K562 (cell line): ENCODE measurements at regions not wholly inside any gene's neighbourhood (a gene's known extent, or its start where the extent isn't known, plus 50 kb on each side); places are given as distances from the start of the nearest gene placed in this dataset.
A peak's percentile ranks its signal among the peaks of the same experiment; 100 is the strongest.

ENCODE experiments used
- ATAC-seq: fragments of 200-7000 bp; cut with Tn5 transposase; 3 replicates; pipeline ENCODE4 v1.9.1; 2020; ENCODE audit warnings: moderate library complexity
- BruUV-seq: library from RNA; stranded (reverse); fragments of 400-500 nt; replicated peaks from 2 replicates; lab custom pipeline; 2021; lab: Mats Ljungman, UMichigan
- CTCF ChIA-PET: fragments of 300-600 bp; formaldehyde crosslinking; extraction: SDS; loops from one replicate; lab custom pipeline; 2021; ENCODE audit warnings: low intra/inter-chr PET ratio; lab: Yijun Ruan, JAX
- POLR2A ChIA-PET: fragments of 300-600, 350-650 bp; sonication (Branson Sonifier 250); formaldehyde crosslinking; extraction: SDS; loops from one replicate; lab custom pipeline; 2021; ENCODE audit warnings: antibody characterized with exemption, inconsistent platforms; lab: Yijun Ruan, JAX
- DNase-seq, 4 experiments: peaks; one replicate each; pipeline versions ENCODE4 v3.0.0 to v3.0.0-alpha.2; 2011 to 2018; ENCODE audit warnings: low spot score in 3 of 4, mixed read lengths in 3 of 4; ENCODE audit errors: extremely low read depth in 1 of 4
- FAIRE-seq: peaks from 2 replicates; lab custom pipeline; 2011; peaks lifted over from hg19 to GRCh38; lab: Jason Lieb, UNC
- H2AFZ ChIP-seq: 2 replicates; pipeline ENCODE4 v1.6.0; 2011; ENCODE audit warnings: low read depth, low read length, control low read depth, inconsistent platforms
- H3K27ac ChIP-seq: fragments of 200-600 bp; 3 replicates; pipeline ENCODE4 v1.8.0; 2011; ENCODE audit warnings: low read depth, mild to moderate bottlenecking, control low read depth, inconsistent platforms, low read length, moderate library complexity, mixed read lengths; ENCODE audit errors: extremely low read depth
- H3K27me3 ChIP-seq, 2 experiments: fragments of 300-600 bp in 1 of 2; 2 replicates in 1 of 2; 3 replicates in 1 of 2; pipeline versions ENCODE4 v1.6.0 to v1.8.0; 2011; ENCODE audit warnings: inconsistent platforms in 2 of 2, low read length in 2 of 2, mild to moderate bottlenecking in 1 of 2, mixed read lengths in 1 of 2, moderate library complexity in 1 of 2; ENCODE audit not compliant: control insufficient read depth in 2 of 2, insufficient read depth in 2 of 2
- H3K36me3 ChIP-seq: fragments of 300-600 bp; 3 replicates; pipeline ENCODE4 v1.8.0; 2011; ENCODE audit warnings: mild to moderate bottlenecking, low read length, inconsistent platforms; ENCODE audit not compliant: control insufficient read depth, insufficient read depth
- H3K4me1 ChIP-seq, 2 experiments: fragments of 200-600 bp in 1 of 2; replicated peaks in 1 of 2; 2 replicates in 1 of 2; 3 replicates in 1 of 2; pipeline versions ENCODE4 v1.5.1 to v1.8.0; 2011; ENCODE audit warnings: inconsistent platforms in 2 of 2, low read length in 2 of 2, mild to moderate bottlenecking in 1 of 2, mixed read lengths in 1 of 2, moderate library complexity in 1 of 2; ENCODE audit not compliant: control insufficient read depth in 2 of 2, insufficient read depth in 2 of 2
- H3K4me2 ChIP-seq: 2 replicates; pipeline ENCODE4 v1.6.1; 2011; ENCODE audit warnings: low read length, control low read depth, inconsistent platforms, mixed read lengths; ENCODE audit not compliant: insufficient read depth
- H3K4me3 ChIP-seq: fragments of 200-600 bp; sonication (generic), shearing (Covaris generic); 2 replicates; pipeline ENCODE4 v1.5.1; 2016; ENCODE audit warnings: control low read depth, inconsistent platforms
- H3K79me2 ChIP-seq: fragments of 200-600 bp; 3 replicates; pipeline ENCODE4 v1.8.0; 2011; ENCODE audit warnings: low read length, inconsistent platforms; ENCODE audit not compliant: control insufficient read depth, insufficient read depth
- H3K9ac ChIP-seq, 2 experiments: 2 replicates each; pipeline versions ENCODE4 v1.6.0 to v1.6.1; 2011; ENCODE audit warnings: low read depth in 2 of 2, low read length in 2 of 2, control low read depth in 1 of 2, inconsistent platforms in 1 of 2, mild to moderate bottlenecking in 1 of 2, mixed read lengths in 1 of 2; ENCODE audit not compliant: insufficient read depth in 1 of 2
- H3K9me1 ChIP-seq: one replicate; pipeline ENCODE4 v1.6.0; 2011; ENCODE audit warnings: inconsistent platforms, mild to moderate bottlenecking, low read length, moderate library complexity; ENCODE audit not compliant: control insufficient read depth, insufficient read depth
- H3K9me3 ChIP-seq: replicated peaks from 2 replicates; pipeline ENCODE4 v1.5.1; 2011; ENCODE audit warnings: low read depth, low read length, inconsistent platforms; ENCODE audit not compliant: control insufficient read depth, insufficient read depth
- H4K20me1 ChIP-seq: replicated peaks from 2 replicates; pipeline ENCODE4 v1.6.1; 2011; ENCODE audit warnings: low read length, inconsistent platforms, mixed read lengths; ENCODE audit not compliant: control insufficient read depth, insufficient read depth
- FOXJ3 ChIP-seq: sonication (generic); formaldehyde crosslinking; IDR thresholded peaks from 2 replicates; pipeline ENCODE4 v1.4.0; 2020; ENCODE audit warnings: mild to moderate bottlenecking, missing genetic modification reagents
- GATA2 ChIP-seq: sonication (generic); formaldehyde crosslinking; IDR thresholded peaks from 2 replicates; pipeline ENCODE4 v1.4.0; 2020; ENCODE audit warnings: mild to moderate bottlenecking, missing genetic modification reagents
- NR2F6 ChIP-seq: fragments of 450-650 bp; formaldehyde crosslinking; IDR thresholded peaks from 2 replicates; pipeline ENCODE4 v1.4.0; 2020; ENCODE audit warnings: mild to moderate bottlenecking
- RBM22 ChIP-seq: fragments of 200-400 bp; formaldehyde crosslinking; IDR thresholded peaks from 2 replicates; pipeline ENCODE4 v1.6.1; 2018; ENCODE audit warnings: low read length, low read depth; ENCODE audit not compliant: poor library complexity, severe bottlenecking
- SP1 ChIP-seq: sonication (generic); formaldehyde crosslinking; IDR thresholded peaks from 2 replicates; pipeline ENCODE4 v1.8.1; 2022; ENCODE audit warnings: mild to moderate bottlenecking, missing genetic modification reagents
- SRSF3 ChIP-seq: fragments of 200-400 bp; formaldehyde crosslinking; IDR thresholded peaks from 2 replicates; pipeline ENCODE4 v1.6.1; 2016; ENCODE audit warnings: mild to moderate bottlenecking, low read length, moderate library complexity; ENCODE audit not compliant: insufficient read depth
- ZNF174 ChIP-seq: fragments of 250-450 bp; sonication (Bioruptor Pico); IDR thresholded peaks from 2 replicates; pipeline ENCODE4 v1.4.0; 2020; ENCODE audit warnings: mild to moderate bottlenecking
- ZNF217 ChIP-seq: sonication (generic); formaldehyde crosslinking; IDR thresholded peaks from 2 replicates; pipeline ENCODE4 v1.8.0; 2022; ENCODE audit warnings: mild to moderate bottlenecking, missing genetic modification reagents
- WGBS: fragments of 100-300 bp; shearing (Covaris generic); methylation state at CpG from one replicate; pipeline ENCODE4 v1.1.6; 2016; ENCODE audit warnings: low coverage, mixed read lengths; ENCODE audit not compliant: insufficient coverage; ENCODE audit errors: missing lambda C conversion rate; 5-methylcytosine and 5-hydroxymethylcytosine counted together
- in situ Hi-C: fragments of 300-500 bp; cut with MboI; formaldehyde crosslinking; loops from 4 replicates; pipeline ENCODE4 v1.15.0; 2018; ENCODE audit warnings: inconsistent platforms, mixed read lengths
- intact Hi-C: fragments of 100-400 bp; cut with micrococcal nuclease; formaldehyde crosslinking; loops from 2 replicates; pipeline ENCODE4 v1.14.2; 2022
- TF ChIP-seq, protein P1 (sequence below): sonication (generic); formaldehyde crosslinking; IDR thresholded peaks from 2 replicates; pipeline ENCODE4 v1.9.0; 2022; ENCODE audit warnings: mild to moderate bottlenecking, missing genetic modification reagents
- TF ChIP-seq, protein P2 (sequence below): fragments of 450-650 bp; formaldehyde crosslinking; IDR thresholded peaks from 2 replicates; pipeline ENCODE4 v1.4.0; 2020; ENCODE audit warnings: mild to moderate bottlenecking, mixed read lengths
- TF ChIP-seq, protein P3 (sequence below): fragments of 250-450 bp; sonication (Bioruptor Pico); IDR thresholded peaks from 2 replicates; pipeline ENCODE4 v1.5.0; 2021
- TF ChIP-seq, protein P4 (sequence below): fragments of 450-650 bp; IDR thresholded peaks from 2 replicates; pipeline ENCODE4 v1.6.1; 2016; ENCODE audit warnings: low read depth, mild to moderate bottlenecking, moderate library complexity

GRCh38 chr2:123808243-123808642, 216.8 kb upstream of the CNTNAP5 start:
- TF ChIP-seq ZNF217 (CRISPR knock-in tag) (no peak), FOXJ3 (CRISPR knock-in tag) (no peak)
- TF ChIP-seq, protein P1, sequence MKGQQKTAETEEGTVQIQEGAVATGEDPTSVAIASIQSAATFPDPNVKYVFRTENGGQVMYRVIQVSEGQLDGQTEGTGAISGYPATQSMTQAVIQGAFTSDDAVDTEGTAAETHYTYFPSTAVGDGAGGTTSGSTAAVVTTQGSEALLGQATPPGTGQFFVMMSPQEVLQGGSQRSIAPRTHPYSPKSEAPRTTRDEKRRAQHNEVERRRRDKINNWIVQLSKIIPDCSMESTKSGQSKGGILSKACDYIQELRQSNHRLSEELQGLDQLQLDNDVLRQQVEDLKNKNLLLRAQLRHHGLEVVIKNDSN = no peak
- DNase-seq (no peak), FAIRE-seq (no peak), ATAC-seq (no peak)
- H3K27me3 ChIP-seq = no peaks in the 10 kb centered on the region
- no peak overlapping the region for H3K4me3 ChIP-seq
- ChIA-PET POLR2A (no interaction called here), CTCF (no interaction called here)
- intact Hi-C loops (no loop called here), in situ Hi-C loops (no loop called here)
- H3K9me3 ChIP-seq = no peaks in the 10 kb centered on the region
- H3K27ac ChIP-seq = no peak overlapping the region
- no peaks in the 10 kb centered on the region for H3K79me2 ChIP-seq
- H2AFZ ChIP-seq = no peak overlapping the region
- no peaks in the 10 kb centered on the region for H4K20me1 ChIP-seq
- H3K4me1 ChIP-seq = no peaks in the 10 kb centered on the region
- no TSS peak for BruUV-seq
- H3K36me3 ChIP-seq = no peaks in the 10 kb centered on the region
- no peak overlapping the region for H3K4me2 ChIP-seq
- no peak overlapping the region for H3K9ac ChIP-seq
- 0% methylated on average over 2 of the region's 2 CpGs for WGBS
- H3K9me1 ChIP-seq = no peaks in the 10 kb centered on the region

- Histone ChIP-seq H3K27ac (no peak overlapping the region), H3K4me1 (no peaks in the 10 kb centered on the region), H4K20me1 (no peaks in the 10 kb centered on the region), H3K27me3 (no peaks in the 10 kb centered on the region), H3K36me3 (no peaks in the 10 kb centered on the region), H3K9me1 (no peaks in the 10 kb centered on the region), H3K4me2 (no peak overlapping the region), H2AFZ (no peak overlapping the region), H3K79me2 (no peaks in the 10 kb centered on the region), H3K9me3 (no peaks in the 10 kb centered on the region), H3K4me3 (no peak overlapping the region), H3K9ac (no peak overlapping the region)
- CTCF ChIA-PET = no interaction called here
- no peak for TF ChIP-seq ZNF174 (CRISPR knock-in tag)
- TF ChIP-seq NR2F6 (CRISPR knock-in tag) = no peak
- TF ChIP-seq, protein P2, sequence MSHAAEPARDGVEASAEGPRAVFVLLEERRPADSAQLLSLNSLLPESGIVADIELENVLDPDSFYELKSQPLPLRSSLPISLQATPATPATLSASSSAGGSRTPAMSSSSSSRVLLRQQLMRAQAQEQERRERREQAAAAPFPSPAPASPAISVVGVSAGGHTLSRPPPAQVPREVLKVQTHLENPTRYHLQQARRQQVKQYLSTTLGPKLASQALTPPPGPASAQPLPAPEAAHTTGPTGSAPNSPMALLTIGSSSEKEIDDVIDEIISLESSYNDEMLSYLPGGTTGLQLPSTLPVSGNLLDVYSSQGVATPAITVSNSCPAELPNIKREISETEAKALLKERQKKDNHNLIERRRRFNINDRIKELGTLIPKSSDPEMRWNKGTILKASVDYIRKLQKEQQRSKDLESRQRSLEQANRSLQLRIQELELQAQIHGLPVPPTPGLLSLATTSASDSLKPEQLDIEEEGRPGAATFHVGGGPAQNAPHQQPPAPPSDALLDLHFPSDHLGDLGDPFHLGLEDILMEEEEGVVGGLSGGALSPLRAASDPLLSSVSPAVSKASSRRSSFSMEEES = peak; percentile 83
- no peak for TF ChIP-seq RBM22
- TF ChIP-seq SP1 (CRISPR knock-in tag) = no peak
- no peak for TF ChIP-seq SRSF3
- TF ChIP-seq GATA2 (CRISPR knock-in tag) = no peak
- TF ChIP-seq, protein P3, sequence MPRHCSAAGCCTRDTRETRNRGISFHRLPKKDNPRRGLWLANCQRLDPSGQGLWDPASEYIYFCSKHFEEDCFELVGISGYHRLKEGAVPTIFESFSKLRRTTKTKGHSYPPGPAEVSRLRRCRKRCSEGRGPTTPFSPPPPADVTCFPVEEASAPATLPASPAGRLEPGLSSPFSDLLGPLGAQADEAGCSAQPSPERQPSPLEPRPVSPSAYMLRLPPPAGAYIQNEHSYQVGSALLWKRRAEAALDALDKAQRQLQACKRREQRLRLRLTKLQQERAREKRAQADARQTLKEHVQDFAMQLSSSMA (CRISPR knock-in tag) = no peak
- TF ChIP-seq, protein P4, sequence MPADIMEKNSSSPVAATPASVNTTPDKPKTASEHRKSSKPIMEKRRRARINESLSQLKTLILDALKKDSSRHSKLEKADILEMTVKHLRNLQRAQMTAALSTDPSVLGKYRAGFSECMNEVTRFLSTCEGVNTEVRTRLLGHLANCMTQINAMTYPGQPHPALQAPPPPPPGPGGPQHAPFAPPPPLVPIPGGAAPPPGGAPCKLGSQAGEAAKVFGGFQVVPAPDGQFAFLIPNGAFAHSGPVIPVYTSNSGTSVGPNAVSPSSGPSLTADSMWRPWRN = no peak
- in situ Hi-C loops (no loop called here), intact Hi-C loops (no loop called here)
- POLR2A ChIA-PET = no interaction called here
- ATAC-seq (no peak), FAIRE-seq (no peak), DNase-seq (no peak)
- WGBS = 0% methylated on average over 1 of the region's 1 CpG
- no TSS peak for BruUV-seq
Observed at GRCh38 chr2:123811846-123812245, 213.2 kb upstream of the CNTNAP5 start.
